ENCODE measurements at regions not wholly inside any gene's neighbourhood (a gene's known extent, or its start where the extent isn't known, plus 50 kb on each side); places are given as distances from the start of the nearest gene placed in this dataset.

GRCh38 chr2:150271952-150272802, 215.3 kb downstream of the RND3 start:
- TF ChIP-seq, protein P1, sequence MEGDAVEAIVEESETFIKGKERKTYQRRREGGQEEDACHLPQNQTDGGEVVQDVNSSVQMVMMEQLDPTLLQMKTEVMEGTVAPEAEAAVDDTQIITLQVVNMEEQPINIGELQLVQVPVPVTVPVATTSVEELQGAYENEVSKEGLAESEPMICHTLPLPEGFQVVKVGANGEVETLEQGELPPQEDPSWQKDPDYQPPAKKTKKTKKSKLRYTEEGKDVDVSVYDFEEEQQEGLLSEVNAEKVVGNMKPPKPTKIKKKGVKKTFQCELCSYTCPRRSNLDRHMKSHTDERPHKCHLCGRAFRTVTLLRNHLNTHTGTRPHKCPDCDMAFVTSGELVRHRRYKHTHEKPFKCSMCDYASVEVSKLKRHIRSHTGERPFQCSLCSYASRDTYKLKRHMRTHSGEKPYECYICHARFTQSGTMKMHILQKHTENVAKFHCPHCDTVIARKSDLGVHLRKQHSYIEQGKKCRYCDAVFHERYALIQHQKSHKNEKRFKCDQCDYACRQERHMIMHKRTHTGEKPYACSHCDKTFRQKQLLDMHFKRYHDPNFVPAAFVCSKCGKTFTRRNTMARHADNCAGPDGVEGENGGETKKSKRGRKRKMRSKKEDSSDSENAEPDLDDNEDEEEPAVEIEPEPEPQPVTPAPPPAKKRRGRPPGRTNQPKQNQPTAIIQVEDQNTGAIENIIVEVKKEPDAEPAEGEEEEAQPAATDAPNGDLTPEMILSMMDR (IDR thresholded peaks at IDR 0.05), result no peak
- no peak for TF ChIP-seq POLR2A (IDR thresholded peaks at IDR 0.05)
